ENCODE measurements at regions not wholly inside any gene's neighbourhood (a gene's known extent, or its start where the extent isn't known, plus 50 kb on each side); places are given as distances from the start of the nearest gene placed in this dataset.

GRCh38 chr21:20469361-20469760 lies 528.8 kb upstream of the NCAM2 start:
- TF ChIP-seq CTCF (IDR thresholded peaks at IDR 0.05; ENCODE audit: low read length) (no peak), EZH2 (optimal IDR thresholded peaks at IDR 0.05; ENCODE audit: low read depth, low read length) (no peak), EZH2phosphoT487 (IDR thresholded peaks at IDR 0.05; ENCODE audit: low read length) (no peak)

All from MM.1S (cell line).